ENCODE measurements at regions not wholly inside any gene's neighbourhood (a gene's known extent, or its start where the extent isn't known, plus 50 kb on each side); places are given as distances from the start of the nearest gene placed in this dataset.
"Not testable (repeated sequence)": the region's sequence is repeated elsewhere in the genome, so short reads cannot be mapped to it uniquely, and the experiment has no call there.

DNA sequence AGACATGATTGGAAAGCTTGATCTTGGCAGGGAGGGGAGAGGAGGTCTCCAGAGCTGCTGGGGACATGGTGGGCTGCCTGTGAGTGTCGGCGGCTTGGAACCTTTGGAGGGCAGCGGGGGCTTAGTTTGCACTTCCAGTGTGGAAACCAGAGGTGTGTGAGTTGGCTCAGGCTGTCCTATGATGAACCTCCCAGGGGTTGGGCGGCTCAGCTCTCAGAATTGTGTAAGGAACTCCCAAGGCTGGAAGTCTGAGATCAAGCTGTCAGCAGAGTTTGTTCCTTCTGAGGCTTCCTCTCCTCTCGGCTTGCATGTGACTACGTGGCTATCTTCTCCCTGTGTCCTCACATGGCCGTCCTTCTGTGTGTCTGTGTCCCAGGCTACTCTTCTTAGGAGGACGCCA, 87.9 kb upstream of the B3GAT1 start:
- DNase-seq = no peak
- no peak for TF ChIP-seq POLR2A (IDR thresholded peaks at IDR 0.05)
- TF ChIP-seq, protein P1, sequence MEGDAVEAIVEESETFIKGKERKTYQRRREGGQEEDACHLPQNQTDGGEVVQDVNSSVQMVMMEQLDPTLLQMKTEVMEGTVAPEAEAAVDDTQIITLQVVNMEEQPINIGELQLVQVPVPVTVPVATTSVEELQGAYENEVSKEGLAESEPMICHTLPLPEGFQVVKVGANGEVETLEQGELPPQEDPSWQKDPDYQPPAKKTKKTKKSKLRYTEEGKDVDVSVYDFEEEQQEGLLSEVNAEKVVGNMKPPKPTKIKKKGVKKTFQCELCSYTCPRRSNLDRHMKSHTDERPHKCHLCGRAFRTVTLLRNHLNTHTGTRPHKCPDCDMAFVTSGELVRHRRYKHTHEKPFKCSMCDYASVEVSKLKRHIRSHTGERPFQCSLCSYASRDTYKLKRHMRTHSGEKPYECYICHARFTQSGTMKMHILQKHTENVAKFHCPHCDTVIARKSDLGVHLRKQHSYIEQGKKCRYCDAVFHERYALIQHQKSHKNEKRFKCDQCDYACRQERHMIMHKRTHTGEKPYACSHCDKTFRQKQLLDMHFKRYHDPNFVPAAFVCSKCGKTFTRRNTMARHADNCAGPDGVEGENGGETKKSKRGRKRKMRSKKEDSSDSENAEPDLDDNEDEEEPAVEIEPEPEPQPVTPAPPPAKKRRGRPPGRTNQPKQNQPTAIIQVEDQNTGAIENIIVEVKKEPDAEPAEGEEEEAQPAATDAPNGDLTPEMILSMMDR (IDR thresholded peaks at IDR 0.05 in 4 of 5, conservative IDR thresholded peaks at IDR 0.05 in 1 of 5) = no peak
- H3K27me3 ChIP-seq = peaks cover 0 to 4% (median 0%) of the 10 kb centered on the region in 3 donors
- no peaks in the 10 kb centered on the region for H3K4me1 ChIP-seq
- H3K9me3 ChIP-seq = no peaks in the 10 kb centered on the region
- no peak overlapping the region for H3K27ac ChIP-seq
- no peaks in the 10 kb centered on the region for H3K36me3 ChIP-seq
- H3K4me3 ChIP-seq = no peak overlapping the region
- intact Hi-C loops (cut with DNase I; ENCODE audit: low total_unique reads) (no loop called here), in situ Hi-C loops (cut with MboI; ENCODE audit: low sequenced_read_pairs in 4 of 4) (no loop called here)
- ATAC-seq = no peak

DNA sequence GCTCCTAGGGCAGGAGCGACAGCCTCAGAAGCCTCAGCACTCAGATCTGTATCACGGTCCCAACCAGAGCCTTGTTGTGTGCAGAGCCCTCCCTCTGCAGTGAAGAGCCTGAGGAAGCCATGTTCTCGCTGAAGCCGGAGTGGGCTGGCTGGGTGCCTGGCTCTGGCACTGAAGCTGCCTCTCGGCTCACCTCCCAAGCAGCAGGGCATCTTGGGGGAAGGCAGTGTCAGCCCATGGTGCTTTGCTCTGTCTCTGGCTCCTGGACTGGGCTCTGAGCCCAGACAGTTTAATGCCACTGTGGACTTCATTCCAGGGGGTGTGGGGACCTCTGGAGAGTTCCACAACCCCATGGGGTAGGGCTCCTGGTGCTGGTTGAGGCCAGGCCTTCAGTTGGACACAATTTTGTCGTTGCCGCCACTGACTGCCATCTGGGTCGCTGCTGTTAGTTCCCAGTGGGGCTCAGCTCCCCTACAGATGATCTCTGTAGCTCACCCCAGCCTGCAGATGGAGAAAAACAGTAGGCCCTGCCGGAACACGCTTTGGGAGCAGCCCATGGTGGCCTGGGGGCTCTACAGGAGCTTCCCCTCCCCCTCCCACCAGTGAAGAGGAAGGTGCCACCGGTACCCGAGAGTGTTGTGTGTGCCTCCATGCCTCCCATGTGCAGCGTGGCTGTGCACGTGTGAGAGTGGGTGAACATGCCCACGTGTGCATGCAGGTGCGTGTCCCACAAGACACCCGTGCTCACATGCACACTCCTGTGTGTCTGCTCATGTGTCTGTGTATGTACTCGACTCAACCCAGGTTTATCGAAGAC, 86.5 kb upstream of the B3GAT1 start:
- Histone ChIP-seq H3K4me1 (no peaks in the 10 kb centered on the region), H3K27ac (no peak overlapping the region), H3K36me3 (no peaks in the 10 kb centered on the region), H3K4me3 (no peak overlapping the region), H3K27me3 (peaks cover 0 to 4% (median 0%) of the 10 kb centered on the region in 3 donors), H3K9me3 (no peaks in the 10 kb centered on the region)
- intact Hi-C loops (cut with DNase I; ENCODE audit: low total_unique reads) = no loop called here
- in situ Hi-C loops (cut with MboI; ENCODE audit: low sequenced_read_pairs in 4 of 4) = no loop called here
- ATAC-seq (no peak), DNase-seq (no peak)
- TF ChIP-seq POLR2A (IDR thresholded peaks at IDR 0.05) = no peak
- TF ChIP-seq, protein P1 (IDR thresholded peaks at IDR 0.05 in 4 of 5, conservative IDR thresholded peaks at IDR 0.05 in 1 of 5) = no peak

DNA sequence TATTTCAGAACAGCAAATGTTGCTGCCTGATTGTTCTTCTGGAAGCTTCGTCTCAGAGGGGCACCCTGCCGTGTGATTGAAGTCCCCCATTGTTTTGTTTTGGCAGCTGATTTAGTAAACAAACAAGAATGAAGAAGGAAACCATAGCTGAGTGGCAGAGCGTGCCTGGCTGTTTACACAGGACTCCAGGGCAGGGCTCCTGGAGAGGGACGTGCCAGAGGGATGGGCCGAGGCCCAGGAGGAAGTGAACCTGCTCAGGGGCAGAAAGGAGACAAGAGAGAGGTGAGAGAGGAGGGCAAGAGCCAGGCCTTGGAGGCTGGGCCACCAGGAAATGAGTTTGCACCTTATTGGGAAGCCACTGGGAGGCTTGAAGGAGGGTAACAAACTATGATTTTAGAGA, 85.5 kb upstream of the B3GAT1 start:
- Histone ChIP-seq H3K27me3 (peaks cover 0 to 4% (median 0%) of the 10 kb centered on the region in 3 donors), H3K9me3 (no peaks in the 10 kb centered on the region), H3K4me3 (no peak overlapping the region), H3K4me1 (no peaks in the 10 kb centered on the region), H3K27ac (no peak overlapping the region), H3K36me3 (no peaks in the 10 kb centered on the region)
- in situ Hi-C loops (cut with MboI; ENCODE audit: low sequenced_read_pairs in 4 of 4) (no loop called here), intact Hi-C loops (cut with DNase I; ENCODE audit: low total_unique reads) (no loop called here)
- no peak for DNase-seq
- no peak for ATAC-seq
- no peak for TF ChIP-seq POLR2A (IDR thresholded peaks at IDR 0.05)
- TF ChIP-seq, protein P1 (IDR thresholded peaks at IDR 0.05 in 4 of 5, conservative IDR thresholded peaks at IDR 0.05 in 1 of 5) = no peak

DNA sequence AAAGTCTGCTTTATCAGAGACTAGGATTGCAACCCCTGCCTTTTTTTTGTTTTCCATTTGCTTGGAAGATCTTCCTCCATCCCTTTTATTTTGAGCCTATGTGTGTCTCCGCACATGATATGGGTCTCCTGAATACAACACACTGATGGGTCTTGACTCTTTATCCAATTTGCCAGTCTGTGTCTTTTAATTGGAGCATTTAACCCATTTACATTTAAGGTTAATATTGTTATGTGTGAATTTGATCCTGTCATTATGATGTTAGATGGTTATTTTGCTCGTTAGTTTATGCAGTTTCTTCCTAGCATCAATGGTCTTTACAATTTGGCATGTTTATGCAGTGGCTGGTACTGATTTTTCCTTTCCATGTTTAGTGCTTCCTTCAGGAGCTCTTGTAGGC, 84.0 kb upstream of the B3GAT1 start:
- ATAC-seq; H3K36me3 ChIP-seq; H3K27me3 ChIP-seq; in situ Hi-C loops (cut with MboI; ENCODE audit: low sequenced_read_pairs in 4 of 4); H3K4me1 ChIP-seq; intact Hi-C loops (cut with DNase I; ENCODE audit: low total_unique reads); H3K9me3 ChIP-seq; DNase-seq; H3K4me3 ChIP-seq; H3K27ac ChIP-seq: not testable (repeated sequence)

DNA sequence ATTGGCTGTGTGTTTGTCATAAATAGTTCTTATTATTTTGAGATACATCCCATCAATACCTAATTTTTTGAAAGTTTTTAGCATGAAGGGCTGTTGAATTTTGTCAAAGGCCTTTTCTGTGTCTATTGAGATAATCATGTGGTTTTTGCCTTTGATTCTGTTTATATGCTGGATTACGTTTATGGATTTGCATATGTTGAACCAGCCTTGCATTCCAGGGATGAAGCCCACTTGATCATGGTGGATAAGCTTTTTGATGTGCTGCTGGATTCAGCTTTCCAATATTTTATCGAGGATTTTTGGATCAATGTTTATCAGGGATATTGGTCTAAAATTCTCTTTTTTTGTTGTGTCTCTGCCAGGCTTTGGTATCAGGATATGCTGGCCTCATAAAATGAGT, 82.4 kb upstream of the B3GAT1 start:
- DNase-seq; H3K27me3 ChIP-seq; H3K27ac ChIP-seq; H3K36me3 ChIP-seq; intact Hi-C loops (cut with DNase I; ENCODE audit: low total_unique reads); H3K9me3 ChIP-seq; in situ Hi-C loops (cut with MboI; ENCODE audit: low sequenced_read_pairs in 4 of 4); ATAC-seq; H3K4me3 ChIP-seq; H3K4me1 ChIP-seq: not testable (repeated sequence)

DNA sequence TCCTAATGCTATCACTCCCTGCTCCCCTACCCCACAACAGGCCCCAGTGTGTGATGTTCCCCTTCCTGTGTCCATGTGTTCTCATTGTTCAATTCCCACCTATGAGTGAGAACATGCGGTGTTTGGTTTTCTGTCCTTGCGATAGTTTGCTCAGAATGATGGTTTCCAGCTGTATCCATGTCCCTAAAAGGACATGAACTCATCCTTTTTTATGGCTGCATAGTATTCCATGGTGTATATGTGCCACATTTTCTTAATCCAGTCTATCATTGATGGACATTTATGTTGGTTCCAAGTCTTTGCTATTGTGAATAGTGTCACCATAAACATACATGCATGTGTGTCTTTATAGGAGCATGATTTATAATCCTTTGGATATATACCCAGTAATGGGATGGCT, 80.4 kb upstream of the B3GAT1 start:
- intact Hi-C loops (cut with DNase I; ENCODE audit: low total_unique reads); H3K36me3 ChIP-seq; in situ Hi-C loops (cut with MboI; ENCODE audit: low sequenced_read_pairs in 4 of 4); ATAC-seq; H3K4me1 ChIP-seq; H3K27me3 ChIP-seq; H3K9me3 ChIP-seq; H3K27ac ChIP-seq; H3K4me3 ChIP-seq; DNase-seq: not testable (repeated sequence)
